Ovary (tissue), 3 donors: ENCODE measurements at regions not wholly inside any gene's neighbourhood (a gene's known extent, or its start where the extent isn't known, plus 50 kb on each side); places are given as distances from the start of the nearest gene placed in this dataset.

Experiments used
- CTCF ChIP-seq, 3 donors: fragments of 450-650 bp in 2 of 3; fragments of 200-600 bp in 1 of 3; IDR thresholded peaks; one replicate each; pipeline versions ENCODE4 v1.5.1 to v1.8.0; 2016 to 2022; ENCODE audit warnings: antibody characterized with exemption in 3 of 3, mild to moderate bottlenecking in 1 of 3
- POLR2A ChIP-seq: fragments of 450-650 bp; IDR thresholded peaks from one replicate; pipeline ENCODE4 v1.6.1; 2017; ENCODE audit warnings: antibody characterized with exemption, mild to moderate bottlenecking, moderate library complexity
- donor health status: DM: no; HTN: no; CAD: no.

- TF ChIP-seq CTCF (IDR thresholded peaks at IDR 0.05) (no peak), POLR2A (no peak)
These were observed 188.2 kb upstream of the AGAP1 start for GRCh38 chr2:235305678-235306077.
